Trophoblast cell (in vitro differentiated cells and primary cell): ENCODE measurements at regions not wholly inside any gene's neighbourhood (a gene's known extent, or its start where the extent isn't known, plus 50 kb on each side); places are given as distances from the start of the nearest gene placed in this dataset.

Experiments
- DNase-seq, 2 donors: peaks; one replicate each; pipeline ENCODE4 v3.0.0-alpha.2; 2016
- H2AFZ ChIP-seq: 2 replicates; pipeline ENCODE4 v1.6.1; 2013; ENCODE audit warnings: low read length, moderate library complexity, mild to moderate bottlenecking; ENCODE audit not compliant: insufficient read depth, poor library complexity
- H2AK5ac ChIP-seq: 2 replicates; pipeline ENCODE4 v1.6.1; 2013; ENCODE audit warnings: mild to moderate bottlenecking, low read length
- H2BK120ac ChIP-seq: 2 replicates; pipeline ENCODE4 v1.6.1; 2013; ENCODE audit warnings: low read length, mild to moderate bottlenecking, moderate library complexity; ENCODE audit not compliant: insufficient read depth, poor library complexity
- H2BK12ac ChIP-seq: 2 replicates; pipeline ENCODE4 v1.6.1; 2013; ENCODE audit warnings: mild to moderate bottlenecking, low read length, moderate library complexity
- H2BK5ac ChIP-seq: 2 replicates; pipeline ENCODE4 v1.6.1; 2013; ENCODE audit warnings: low read length, low read depth, moderate library complexity, mild to moderate bottlenecking; ENCODE audit not compliant: poor library complexity
- H3K14ac ChIP-seq: 2 replicates; pipeline ENCODE4 v1.6.1; 2013; ENCODE audit warnings: mild to moderate bottlenecking, low read length
- H3K18ac ChIP-seq: 2 replicates; pipeline ENCODE4 v1.6.1; 2013; ENCODE audit warnings: mild to moderate bottlenecking, low read length
- H3K23ac ChIP-seq: 2 replicates; pipeline ENCODE4 v1.6.1; 2013; ENCODE audit warnings: low read length
- H3K27ac ChIP-seq: 2 replicates; pipeline ENCODE4 v1.5.1; 2013; ENCODE audit warnings: low read depth, mild to moderate bottlenecking, inconsistent platforms, low read length, moderate library complexity
- H3K27me3 ChIP-seq: 2 replicates; pipeline ENCODE4 v1.6.1; 2013; ENCODE audit warnings: inconsistent platforms, mild to moderate bottlenecking, low read length, moderate library complexity; ENCODE audit not compliant: insufficient read depth
- H3K36me3 ChIP-seq, 2 experiments: 1 replicate in 1 of 2; 2 replicates in 1 of 2; pipeline ENCODE4 v1.6.1; 2013; ENCODE audit warnings: low read length in 2 of 2, mild to moderate bottlenecking in 2 of 2, moderate library complexity in 1 of 2; ENCODE audit not compliant: insufficient read depth in 2 of 2, control insufficient read depth in 1 of 2
- H3K4ac ChIP-seq: 2 replicates; pipeline ENCODE4 v1.6.1; 2013; ENCODE audit warnings: low read depth, mild to moderate bottlenecking, low read length, moderate library complexity
- H3K4me1 ChIP-seq, 2 experiments: 1 replicate in 1 of 2; 2 replicates in 1 of 2; pipeline ENCODE4 v1.6.1; 2013; ENCODE audit warnings: low read length in 2 of 2, mild to moderate bottlenecking in 2 of 2, moderate library complexity in 1 of 2; ENCODE audit not compliant: insufficient read depth in 2 of 2, control insufficient read depth in 1 of 2
- H3K4me2 ChIP-seq: 2 replicates; pipeline ENCODE4 v1.6.1; 2013; ENCODE audit warnings: inconsistent platforms, mild to moderate bottlenecking, low read length, moderate library complexity
- H3K4me3 ChIP-seq: 2 replicates; pipeline ENCODE4 v1.5.1; 2013; ENCODE audit warnings: mild to moderate bottlenecking, low read depth, low read length, inconsistent platforms
- H3K79me1 ChIP-seq: one replicate; pipeline ENCODE4 v1.6.1; 2013; ENCODE audit warnings: low read length
- H3K79me2 ChIP-seq: 2 replicates; pipeline ENCODE4 v1.6.1; 2013; ENCODE audit warnings: low read length, mild to moderate bottlenecking; ENCODE audit not compliant: control insufficient read depth, insufficient read depth, poor library complexity
- H3K9ac ChIP-seq: 2 replicates; pipeline ENCODE4 v1.6.1; 2013; ENCODE audit warnings: mild to moderate bottlenecking, low read length
- H3K9me3 ChIP-seq: 2 replicates; pipeline ENCODE4 v1.6.1; 2013; ENCODE audit warnings: low read depth, mild to moderate bottlenecking, control low read depth, inconsistent platforms, low read length; ENCODE audit not compliant: insufficient read depth
- H4K12ac ChIP-seq: 2 replicates; pipeline ENCODE4 v1.6.1; 2013; ENCODE audit warnings: low read depth, mild to moderate bottlenecking, low read length, moderate library complexity
- H4K8ac ChIP-seq: 2 replicates; pipeline ENCODE4 v1.6.1; 2013; ENCODE audit warnings: low read depth, mild to moderate bottlenecking, low read length, moderate library complexity
- H4K91ac ChIP-seq: one replicate; pipeline ENCODE4 v1.6.1; 2013; ENCODE audit warnings: low read depth, mild to moderate bottlenecking, low read length, moderate library complexity
- WGBS: extraction: QIAGEN DNeasy Blood & Tissue Kit; methylation state at CpG from one replicate; pipeline ENCODE4 v1.1.7; 2013; ENCODE audit warnings: missing lambda C conversion rate; ENCODE audit not compliant: insufficient read length, insufficient coverage; ENCODE audit errors: extremely low coverage; 5-methylcytosine and 5-hydroxymethylcytosine counted together

GRCh38 chr5:38692346-38692745 lies 135.9 kb upstream of the LIFR start:
- H3K36me3 ChIP-seq: no peaks in the 10 kb centered on the region
- no peaks in the 10 kb centered on the region for H3K9me3 ChIP-seq
- H3K79me1 ChIP-seq: peaks cover 5% of the 10 kb centered on the region
- no peak overlapping the region for H2BK120ac ChIP-seq
- H3K79me2 ChIP-seq: no peaks in the 10 kb centered on the region
- DNase-seq: peak in 1 of 2 donors; percentile 38
- H2BK12ac ChIP-seq: no peak overlapping the region
- H2AFZ ChIP-seq: no peak overlapping the region
- no peak overlapping the region for H3K14ac ChIP-seq
- H3K23ac ChIP-seq: no peak overlapping the region
- H4K91ac ChIP-seq: no peak overlapping the region
- H2AK5ac ChIP-seq: no peak overlapping the region
- H3K18ac ChIP-seq: no peak overlapping the region
- no peak overlapping the region for H3K4me2 ChIP-seq
- H2BK5ac ChIP-seq: no peak overlapping the region
- H3K4me1 ChIP-seq: peaks cover 0 to 7% of the 10 kb centered on the region in 2 experiments
- H3K27me3 ChIP-seq: no peaks in the 10 kb centered on the region
- no peak overlapping the region for H4K8ac ChIP-seq
- H3K27ac ChIP-seq: no peak overlapping the region
- no peak overlapping the region for H3K9ac ChIP-seq
- no peak overlapping the region for H3K4ac ChIP-seq
- no CpG with 5 or more reads among the region's 4 CpGs for WGBS
- H3K4me3 ChIP-seq: no peak overlapping the region
- H4K12ac ChIP-seq: no peak overlapping the region

- no peak overlapping the region for H2AK5ac ChIP-seq
- no peak overlapping the region for H2BK120ac ChIP-seq
- no peak overlapping the region for H4K8ac ChIP-seq
- no peak overlapping the region for H3K18ac ChIP-seq
- peaks cover 0 to 7% of the 10 kb centered on the region in 2 experiments for H3K4me1 ChIP-seq
- no peak overlapping the region for H4K12ac ChIP-seq
- no peaks in the 10 kb centered on the region for H3K36me3 ChIP-seq
- no peak overlapping the region for H3K23ac ChIP-seq
- H2AFZ ChIP-seq: no peak overlapping the region
- no peak overlapping the region for H2BK12ac ChIP-seq
- H3K9ac ChIP-seq: no peak overlapping the region
- WGBS: no CpG with 5 or more reads among the region's 6 CpGs
- no peak overlapping the region for H3K4me2 ChIP-seq
- H4K91ac ChIP-seq: no peak overlapping the region
- H3K9me3 ChIP-seq: no peaks in the 10 kb centered on the region
- H2BK5ac ChIP-seq: no peak overlapping the region
- no peak for DNase-seq
- no peak overlapping the region for H3K4ac ChIP-seq
- H3K27ac ChIP-seq: no peak overlapping the region
- H3K79me1 ChIP-seq: peaks cover 5% of the 10 kb centered on the region
- no peak overlapping the region for H3K14ac ChIP-seq
- no peak overlapping the region for H3K4me3 ChIP-seq
- H3K27me3 ChIP-seq: no peaks in the 10 kb centered on the region
- no peaks in the 10 kb centered on the region for H3K79me2 ChIP-seq
Measured at GRCh38 chr5:38692781-38693527, 136.5 kb upstream of the LIFR start.

GRCh38 chr5:38695021-38695958 lies 138.8 kb upstream of the LIFR start:
- Histone ChIP-seq H3K27ac (no peak overlapping the region), H3K36me3 (no peaks in the 10 kb centered on the region), H3K4me3 (no peak overlapping the region), H4K12ac (no peak overlapping the region), H3K4ac (no peak overlapping the region), H2BK5ac (no peak overlapping the region), H3K9me3 (peaks cover 2% of the 10 kb centered on the region), H4K8ac (no peak overlapping the region), H3K23ac (no peak overlapping the region), H2BK12ac (no peak overlapping the region), H2AK5ac (no peak overlapping the region), H2BK120ac (no peak overlapping the region), H3K18ac (no peak overlapping the region), H3K9ac (no peak overlapping the region), H3K14ac (no peak overlapping the region), H4K91ac (no peak overlapping the region), H3K79me2 (no peaks in the 10 kb centered on the region), H2AFZ (no peak overlapping the region), H3K4me1 (peaks cover 2 to 9% of the 10 kb centered on the region in 2 experiments), H3K27me3 (no peaks in the 10 kb centered on the region), H3K79me1 (peaks cover 5% of the 10 kb centered on the region), H3K4me2 (no peak overlapping the region)
- WGBS: no CpG with 5 or more reads among the region's 9 CpGs
- no peak for DNase-seq

- Histone ChIP-seq H3K79me2 (no peaks in the 10 kb centered on the region), H2BK120ac (no peak overlapping the region), H3K27me3 (no peaks in the 10 kb centered on the region), H3K4me2 (no peak overlapping the region), H3K27ac (peak overlapping the region; percentile 23), H3K18ac (no peak overlapping the region), H4K12ac (no peak overlapping the region), H4K91ac (no peak overlapping the region), H3K4me3 (no peak overlapping the region), H2BK5ac (no peak overlapping the region), H2BK12ac (no peak overlapping the region), H3K9ac (no peak overlapping the region), H3K36me3 (no peaks in the 10 kb centered on the region), H3K4ac (no peak overlapping the region), H2AK5ac (no peak overlapping the region), H3K9me3 (peaks cover 2% of the 10 kb centered on the region), H3K4me1 (peaks cover 3 to 9% of the 10 kb centered on the region in 2 experiments), H3K79me1 (peaks cover 5% of the 10 kb centered on the region), H3K14ac (no peak overlapping the region), H2AFZ (no peak overlapping the region), H4K8ac (no peak overlapping the region), H3K23ac (no peak overlapping the region)
- peak; percentile 29 to 91 for DNase-seq
Measured at GRCh38 chr5:38697013-38697412, 140.6 kb upstream of the LIFR start.
